ENCODE measurements at regions not wholly inside any gene's neighbourhood (a gene's known extent, or its start where the extent isn't known, plus 50 kb on each side); places are given as distances from the start of the nearest gene placed in this dataset.

GRCh38 chr5:175796536-175797499 lies 74.6 kb upstream of the CPLX2 start:
- Histone ChIP-seq H3K9ac (ENCODE audit: control insufficient read depth, insufficient read depth, low read length) (no peak overlapping the region), H3K36me3 (ENCODE audit: control insufficient read depth in 2 of 2, insufficient read depth in 2 of 2, low read length in 1 of 2) (no peaks in the 10 kb centered on the region), H3K4me2 (ENCODE audit: control insufficient read depth, insufficient read depth) (peak overlapping the region; percentile 59; the same call in 1 of the 2 replicates), H3K27me3 (replicated peaks in 1 of 2; ENCODE audit: control insufficient read depth in 2 of 2, insufficient read depth in 2 of 2, low read length in 1 of 2) (peaks cover 5 to 7% of the 10 kb centered on the region in 2 experiments; a peak in 3 of 4 replicates), H3K9me3 (replicated peaks; ENCODE audit: control insufficient read depth, insufficient read depth, low read length) (no peaks in the 10 kb centered on the region; the same call in 2 of the 3 replicates), H3K27ac (ENCODE audit: control insufficient read depth, insufficient read depth) (no peak overlapping the region), H4K20me1 (ENCODE audit: control insufficient read depth, insufficient read depth) (no peaks in the 10 kb centered on the region), H3K79me2 (ENCODE audit: control insufficient read depth, insufficient read depth, low read length) (no peaks in the 10 kb centered on the region), H3K4me3 (no peak overlapping the region), H3K4me1 (ENCODE audit: control insufficient read depth, insufficient read depth, low read length) (no peaks in the 10 kb centered on the region), H2AFZ (ENCODE audit: control insufficient read depth, low read depth, low read length) (no peak overlapping the region)
- BruUV-seq (replicated peaks) = no TSS peak
- 24% methylated on average over 76 of the region's 108 CpGs for WGBS (ENCODE audit: insufficient coverage, insufficient replicate concordance, low lambda C conversion rate, missing lambda C conversion rate)
- DNase-seq (ENCODE audit: low read depth, low spot score) = no peak
- ChIA-PET CTCF (no interaction called here), SMC1A (ENCODE audit: uncharacterized antibody, unreplicated experiment) (no interaction called here), RAD21 (ENCODE audit: unreplicated experiment) (no interaction called here), POLR2A (no interaction called here)
- intact Hi-C loops (cut with micrococcal nuclease; ENCODE audit: unreplicated experiment) (no loop called here), in situ Hi-C loops (cut with MboI) (no loop called here)
- peak; percentile 74 for ATAC-seq
- FAIRE-seq = no peak
- TF ChIP-seq USF1 (IDR thresholded peaks at IDR 0.05; ENCODE audit: borderline replicate concordance, extremely low read length, insufficient read depth, low read depth, low read length) (no peak), RCOR1 (conservative IDR thresholded peaks at IDR 0.05; ENCODE audit: low read depth, low read length) (peak; percentile 86; the same call in 1 of the 2 replicates), MXI1 (IDR thresholded peaks at IDR 0.05; ENCODE audit: low read depth, low read length) (0 out of 2 replicates have a peak, but pooled peaks have one; percentile 23), STAT1 (conservative IDR thresholded peaks at IDR 0.05) (no peak), IRF5 (IDR thresholded peaks at IDR 0.05; ENCODE audit: borderline replicate concordance) (no peak)
- TF ChIP-seq, protein P1, sequence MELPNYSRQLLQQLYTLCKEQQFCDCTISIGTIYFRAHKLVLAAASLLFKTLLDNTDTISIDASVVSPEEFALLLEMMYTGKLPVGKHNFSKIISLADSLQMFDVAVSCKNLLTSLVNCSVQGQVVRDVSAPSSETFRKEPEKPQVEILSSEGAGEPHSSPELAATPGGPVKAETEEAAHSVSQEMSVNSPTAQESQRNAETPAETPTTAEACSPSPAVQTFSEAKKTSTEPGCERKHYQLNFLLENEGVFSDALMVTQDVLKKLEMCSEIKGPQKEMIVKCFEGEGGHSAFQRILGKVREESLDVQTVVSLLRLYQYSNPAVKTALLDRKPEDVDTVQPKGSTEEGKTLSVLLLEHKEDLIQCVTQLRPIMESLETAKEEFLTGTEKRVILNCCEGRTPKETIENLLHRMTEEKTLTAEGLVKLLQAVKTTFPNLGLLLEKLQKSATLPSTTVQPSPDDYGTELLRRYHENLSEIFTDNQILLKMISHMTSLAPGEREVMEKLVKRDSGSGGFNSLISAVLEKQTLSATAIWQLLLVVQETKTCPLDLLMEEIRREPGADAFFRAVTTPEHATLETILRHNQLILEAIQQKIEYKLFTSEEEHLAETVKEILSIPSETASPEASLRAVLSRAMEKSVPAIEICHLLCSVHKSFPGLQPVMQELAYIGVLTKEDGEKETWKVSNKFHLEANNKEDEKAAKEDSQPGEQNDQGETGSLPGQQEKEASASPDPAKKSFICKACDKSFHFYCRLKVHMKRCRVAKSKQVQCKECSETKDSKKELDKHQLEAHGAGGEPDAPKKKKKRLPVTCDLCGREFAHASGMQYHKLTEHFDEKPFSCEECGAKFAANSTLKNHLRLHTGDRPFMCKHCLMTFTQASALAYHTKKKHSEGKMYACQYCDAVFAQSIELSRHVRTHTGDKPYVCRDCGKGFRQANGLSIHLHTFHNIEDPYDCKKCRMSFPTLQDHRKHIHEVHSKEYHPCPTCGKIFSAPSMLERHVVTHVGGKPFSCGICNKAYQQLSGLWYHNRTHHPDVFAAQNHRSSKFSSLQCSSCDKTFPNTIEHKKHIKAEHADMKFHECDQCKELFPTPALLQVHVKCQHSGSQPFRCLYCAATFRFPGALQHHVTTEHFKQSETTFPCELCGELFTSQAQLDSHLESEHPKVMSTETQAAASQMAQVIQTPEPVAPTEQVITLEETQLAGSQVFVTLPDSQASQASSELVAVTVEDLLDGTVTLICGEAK (IDR thresholded peaks at IDR 0.05; ENCODE audit: borderline replicate concordance) = peak; percentile 29; the same call in 1 of the 2 replicates
- TF ChIP-seq, protein P2, sequence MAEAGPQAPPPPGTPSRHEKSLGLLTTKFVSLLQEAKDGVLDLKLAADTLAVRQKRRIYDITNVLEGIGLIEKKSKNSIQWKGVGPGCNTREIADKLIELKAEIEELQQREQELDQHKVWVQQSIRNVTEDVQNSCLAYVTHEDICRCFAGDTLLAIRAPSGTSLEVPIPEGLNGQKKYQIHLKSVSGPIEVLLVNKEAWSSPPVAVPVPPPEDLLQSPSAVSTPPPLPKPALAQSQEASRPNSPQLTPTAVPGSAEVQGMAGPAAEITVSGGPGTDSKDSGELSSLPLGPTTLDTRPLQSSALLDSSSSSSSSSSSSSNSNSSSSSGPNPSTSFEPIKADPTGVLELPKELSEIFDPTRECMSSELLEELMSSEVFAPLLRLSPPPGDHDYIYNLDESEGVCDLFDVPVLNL (IDR thresholded peaks at IDR 0.05; ENCODE audit: low read depth, low read length) = no peak
- TF ChIP-seq, protein P3, sequence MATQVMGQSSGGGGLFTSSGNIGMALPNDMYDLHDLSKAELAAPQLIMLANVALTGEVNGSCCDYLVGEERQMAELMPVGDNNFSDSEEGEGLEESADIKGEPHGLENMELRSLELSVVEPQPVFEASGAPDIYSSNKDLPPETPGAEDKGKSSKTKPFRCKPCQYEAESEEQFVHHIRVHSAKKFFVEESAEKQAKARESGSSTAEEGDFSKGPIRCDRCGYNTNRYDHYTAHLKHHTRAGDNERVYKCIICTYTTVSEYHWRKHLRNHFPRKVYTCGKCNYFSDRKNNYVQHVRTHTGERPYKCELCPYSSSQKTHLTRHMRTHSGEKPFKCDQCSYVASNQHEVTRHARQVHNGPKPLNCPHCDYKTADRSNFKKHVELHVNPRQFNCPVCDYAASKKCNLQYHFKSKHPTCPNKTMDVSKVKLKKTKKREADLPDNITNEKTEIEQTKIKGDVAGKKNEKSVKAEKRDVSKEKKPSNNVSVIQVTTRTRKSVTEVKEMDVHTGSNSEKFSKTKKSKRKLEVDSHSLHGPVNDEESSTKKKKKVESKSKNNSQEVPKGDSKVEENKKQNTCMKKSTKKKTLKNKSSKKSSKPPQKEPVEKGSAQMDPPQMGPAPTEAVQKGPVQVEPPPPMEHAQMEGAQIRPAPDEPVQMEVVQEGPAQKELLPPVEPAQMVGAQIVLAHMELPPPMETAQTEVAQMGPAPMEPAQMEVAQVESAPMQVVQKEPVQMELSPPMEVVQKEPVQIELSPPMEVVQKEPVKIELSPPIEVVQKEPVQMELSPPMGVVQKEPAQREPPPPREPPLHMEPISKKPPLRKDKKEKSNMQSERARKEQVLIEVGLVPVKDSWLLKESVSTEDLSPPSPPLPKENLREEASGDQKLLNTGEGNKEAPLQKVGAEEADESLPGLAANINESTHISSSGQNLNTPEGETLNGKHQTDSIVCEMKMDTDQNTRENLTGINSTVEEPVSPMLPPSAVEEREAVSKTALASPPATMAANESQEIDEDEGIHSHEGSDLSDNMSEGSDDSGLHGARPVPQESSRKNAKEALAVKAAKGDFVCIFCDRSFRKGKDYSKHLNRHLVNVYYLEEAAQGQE (IDR thresholded peaks at IDR 0.05; ENCODE audit: low read depth, low read length) = peak; percentile 98
